Mesodermal cell (in vitro differentiated cells): ENCODE measurements at regions not wholly inside any gene's neighbourhood (a gene's known extent, or its start where the extent isn't known, plus 50 kb on each side); places are given as distances from the start of the nearest gene placed in this dataset.

ENCODE experiments used
- H3K27ac ChIP-seq: 2 replicates; pipeline ENCODE4 v1.7.0; 2013; ENCODE audit warnings: mild to moderate bottlenecking, low read depth, low read length, moderate library complexity; ENCODE audit not compliant: severe bottlenecking
- H3K36me3 ChIP-seq: 2 replicates; pipeline ENCODE4 v1.7.1; 2013; ENCODE audit warnings: mild to moderate bottlenecking, low read length, moderate library complexity; ENCODE audit not compliant: control insufficient read depth, insufficient read depth
- H3K4me1 ChIP-seq: one replicate; pipeline ENCODE4 v1.7.1; 2013; ENCODE audit warnings: mild to moderate bottlenecking, low read length; ENCODE audit not compliant: insufficient read depth, control insufficient read depth, poor library complexity, severe bottlenecking
- H3K4me3 ChIP-seq: 2 replicates; pipeline ENCODE4 v1.7.0; 2013; ENCODE audit warnings: low read length, control low read depth, mild to moderate bottlenecking; ENCODE audit not compliant: insufficient read depth, poor library complexity, severe bottlenecking; ENCODE audit errors: extremely low read depth
- H3K9me3 ChIP-seq: 2 replicates; pipeline ENCODE4 v1.7.1; 2013; ENCODE audit warnings: mild to moderate bottlenecking, low read length, moderate library complexity; ENCODE audit not compliant: control insufficient read depth
- WGBS, 2 experiments: methylation state at CpG; one replicate each; pipeline ENCODE4 v1.1.5; 2013; ENCODE audit warnings: missing lambda C conversion rate in 2 of 2; ENCODE audit not compliant: insufficient coverage in 2 of 2; 5-methylcytosine and 5-hydroxymethylcytosine counted together

GRCh38 chr16:60318486-60318885 is 1584.4 kb upstream of the GOT2 start:
- Histone ChIP-seq H3K4me3 (no peak overlapping the region), H3K36me3 (no peaks in the 10 kb centered on the region), H3K4me1 (no peaks in the 10 kb centered on the region), H3K9me3 (no peaks in the 10 kb centered on the region), H3K27ac (no peak overlapping the region)
- WGBS, 2 experiments: 93 to 100% methylated on average over 1 of the region's 2 CpGs

- WGBS, 2 experiments: no CpG with 5 or more reads among the region's 1 CpG
Measured at GRCh38 chr16:60310846-60311445, 1576.8 kb upstream of the GOT2 start.

GRCh38 chr16:60304720-60305119 is 1570.6 kb upstream of the GOT2 start:
- WGBS, 2 experiments: 50 to 83% methylated on average over 1 of the region's 2 CpGs
- Histone ChIP-seq H3K4me1 (no peaks in the 10 kb centered on the region), H3K9me3 (no peaks in the 10 kb centered on the region), H3K27ac (no peak overlapping the region), H3K4me3 (no peak overlapping the region), H3K36me3 (no peaks in the 10 kb centered on the region)

More at GRCh38 chr16:60310846-60311445, 1576.8 kb upstream of the GOT2 start:
- no peaks in the 10 kb centered on the region for H3K9me3 ChIP-seq
- H3K4me3 ChIP-seq: no peak overlapping the region
- H3K4me1 ChIP-seq: no peaks in the 10 kb centered on the region
- H3K36me3 ChIP-seq: no peaks in the 10 kb centered on the region
- no peak overlapping the region for H3K27ac ChIP-seq

- WGBS, 2 experiments: 100% methylated on average over 1 of the region's 4 CpGs; no CpG with 5 or more reads in 1 of the 2 experiments
- Histone ChIP-seq H3K4me3 (no peak overlapping the region), H3K9me3 (no peaks in the 10 kb centered on the region), H3K27ac (no peak overlapping the region), H3K36me3 (no peaks in the 10 kb centered on the region), H3K4me1 (no peaks in the 10 kb centered on the region)
Measured at GRCh38 chr16:60304066-60304465, 1570.0 kb upstream of the GOT2 start.

GRCh38 chr16:60302676-60303075 is 1568.6 kb upstream of the GOT2 start:
- Histone ChIP-seq H3K9me3 (no peaks in the 10 kb centered on the region), H3K27ac (no peak overlapping the region), H3K4me3 (no peak overlapping the region), H3K36me3 (no peaks in the 10 kb centered on the region), H3K4me1 (no peaks in the 10 kb centered on the region)
- 90 to 100% methylated on average over 1 to 2 of the region's 2 CpGs for WGBS, 2 experiments

- no peak overlapping the region for H3K4me3 ChIP-seq
- no peaks in the 10 kb centered on the region for H3K36me3 ChIP-seq
- no peaks in the 10 kb centered on the region for H3K9me3 ChIP-seq
- WGBS, 2 experiments: 86% methylated on average over 1 of the region's 2 CpGs; no CpG with 5 or more reads in 1 of the 2 experiments
- H3K27ac ChIP-seq: no peak overlapping the region
- no peaks in the 10 kb centered on the region for H3K4me1 ChIP-seq
Measured at GRCh38 chr16:60302261-60302660, 1568.1 kb upstream of the GOT2 start.

GRCh38 chr16:60299241-60299776 is 1565.2 kb upstream of the GOT2 start:
- H3K36me3 ChIP-seq: no peaks in the 10 kb centered on the region
- no peak overlapping the region for H3K27ac ChIP-seq
- no peaks in the 10 kb centered on the region for H3K9me3 ChIP-seq
- 88% methylated on average over 1 to 2 of the region's 3 CpGs for WGBS, 2 experiments
- H3K4me1 ChIP-seq: no peaks in the 10 kb centered on the region
- H3K4me3 ChIP-seq: no peak overlapping the region

- Histone ChIP-seq H3K36me3 (no peaks in the 10 kb centered on the region), H3K4me1 (no peaks in the 10 kb centered on the region), H3K27ac (no peak overlapping the region), H3K9me3 (no peaks in the 10 kb centered on the region), H3K4me3 (no peak overlapping the region)
- 100% methylated on average over 1 of the region's 3 CpGs; no CpG with 5 or more reads in 1 of the 2 experiments for WGBS, 2 experiments
Measured at GRCh38 chr16:60295451-60295850, 1561.3 kb upstream of the GOT2 start.

GRCh38 chr16:60285794-60286193 is 1551.7 kb upstream of the GOT2 start:
- H3K4me3 ChIP-seq: no peak overlapping the region
- H3K9me3 ChIP-seq: no peaks in the 10 kb centered on the region
- H3K27ac ChIP-seq: no peak overlapping the region
- H3K36me3 ChIP-seq: no peaks in the 10 kb centered on the region
- WGBS, 2 experiments: no CpG with 5 or more reads among the region's 1 CpG
- H3K4me1 ChIP-seq: no peaks in the 10 kb centered on the region

- H3K4me1 ChIP-seq: no peaks in the 10 kb centered on the region
- H3K27ac ChIP-seq: no peak overlapping the region
- WGBS, 2 experiments: 88 to 95% methylated on average over 6 to 11 of the region's 11 CpGs
- H3K9me3 ChIP-seq: no peaks in the 10 kb centered on the region
- H3K4me3 ChIP-seq: no peak overlapping the region
- H3K36me3 ChIP-seq: no peaks in the 10 kb centered on the region
Measured at GRCh38 chr16:60279061-60279665, 1545.0 kb upstream of the GOT2 start.

GRCh38 chr16:60274431-60275019 is 1540.4 kb upstream of the GOT2 start:
- Histone ChIP-seq H3K27ac (no peak overlapping the region), H3K4me3 (no peak overlapping the region), H3K4me1 (no peaks in the 10 kb centered on the region), H3K36me3 (no peaks in the 10 kb centered on the region), H3K9me3 (no peaks in the 10 kb centered on the region)
- no CpG with 5 or more reads among the region's 2 CpGs for WGBS, 2 experiments
